Kidney (tissue), 13 donors: ENCODE measurements at regions not wholly inside any gene's neighbourhood (a gene's known extent, or its start where the extent isn't known, plus 50 kb on each side); places are given as distances from the start of the nearest gene placed in this dataset.

ENCODE experiments used
- DNase-seq, 5 donors: peaks; one replicate each; pipeline ENCODE4 v3.0.0-alpha.2; 2013 to 2020
- FAIRE-seq: peaks from 2 replicates; lab custom pipeline; 2012; peaks lifted over from hg19 to GRCh38; lab: Jason Lieb, UNC
- H3K27ac ChIP-seq, 2 donors: one replicate each; pipeline ENCODE4 v1.7.0; 2013; ENCODE audit warnings: low read depth in 2 of 2, low read length in 2 of 2, inconsistent platforms in 1 of 2
- H3K27me3 ChIP-seq: one replicate; pipeline ENCODE4 v1.7.1; 2013; ENCODE audit warnings: low read length, inconsistent platforms; ENCODE audit not compliant: control insufficient read depth, insufficient read depth
- H3K36me3 ChIP-seq, 3 donors: one replicate each; pipeline versions ENCODE4 v1.7.0 to v1.7.1; 2013; ENCODE audit warnings: low read length in 3 of 3, control low read depth in 1 of 3, inconsistent platforms in 1 of 3; ENCODE audit not compliant: insufficient read depth in 3 of 3, control insufficient read depth in 2 of 3
- H3K4me1 ChIP-seq, 3 donors: one replicate each; pipeline versions ENCODE4 v1.7.0 to v1.7.1; 2013; ENCODE audit warnings: low read length in 3 of 3, inconsistent platforms in 1 of 3, low read depth in 1 of 3; ENCODE audit not compliant: control insufficient read depth in 2 of 3, insufficient read depth in 2 of 3
- H3K4me3 ChIP-seq, 3 donors: one replicate each; pipeline versions ENCODE4 v1.7.0 to v1.8.1; 2013; ENCODE audit warnings: low read length in 3 of 3, control low read depth in 1 of 3, inconsistent platforms in 1 of 3
- H3K9ac ChIP-seq, 3 donors: one replicate each; pipeline versions ENCODE4 v1.7.0 to v1.7.1; 2013; ENCODE audit warnings: low read length in 3 of 3, control low read depth in 1 of 3, inconsistent platforms in 1 of 3
- H3K9me3 ChIP-seq, 3 donors: one replicate each; pipeline versions ENCODE4 v1.7.0 to v1.7.1; 2013; ENCODE audit warnings: low read length in 3 of 3, control low read depth in 1 of 3, inconsistent platforms in 1 of 3; ENCODE audit not compliant: control insufficient read depth in 2 of 3, insufficient read depth in 1 of 3
- intact Hi-C: fragments of 100-400 bp; cut with DNase I; formaldehyde crosslinking; loops from one replicate; pipeline ENCODE4 v1.11.1; 2022
- TF ChIP-seq, protein P1 (sequence below): IDR thresholded peaks from 3 replicates; pipeline ENCODE4 v1.5.1; 2012; ENCODE audit warnings: mild to moderate bottlenecking, moderate library complexity, borderline replicate concordance; ENCODE audit not compliant: insufficient read depth; ENCODE audit errors: extremely low read depth
- donor health status: control.
- donor health status: control.
- donor health status: control.
- donor health status: control.
- donor health status: control.
- donor health status: DM: yes; HTN: yes; CAD: no.
- donor health status: Normal renal cell carcinoma (clear cell type).

DNA sequence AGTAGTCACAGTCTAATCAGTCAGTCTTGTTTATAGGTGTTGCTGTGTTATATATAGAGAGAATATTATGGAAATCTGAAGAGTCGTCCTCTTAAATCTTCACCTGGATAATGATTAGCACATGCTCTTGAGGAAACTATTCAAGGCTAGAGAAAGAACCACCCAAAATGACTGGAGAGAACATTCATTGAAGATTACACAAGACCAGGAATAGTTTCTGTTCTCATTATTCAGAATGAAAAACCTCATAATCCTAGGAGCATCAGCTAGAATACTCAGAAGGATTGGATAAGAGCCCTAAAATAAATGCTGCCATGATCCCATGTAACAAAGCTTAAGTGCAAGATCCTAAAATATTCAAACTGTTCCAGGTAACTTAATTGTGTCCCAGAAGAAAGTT lies 278.2 kb upstream of the PREP start:
- Histone ChIP-seq H3K27me3 (no peaks in the 10 kb centered on the region), H3K4me1 (no peaks in the 10 kb centered on the region), H3K9ac (no peak overlapping the region), H3K36me3 (no peaks in the 10 kb centered on the region), H3K4me3 (no peak overlapping the region), H3K9me3 (peaks cover 0 to 3% (median 0%) of the 10 kb centered on the region in 3 donors), H3K27ac (no peak overlapping the region)
- TF ChIP-seq, protein P1, sequence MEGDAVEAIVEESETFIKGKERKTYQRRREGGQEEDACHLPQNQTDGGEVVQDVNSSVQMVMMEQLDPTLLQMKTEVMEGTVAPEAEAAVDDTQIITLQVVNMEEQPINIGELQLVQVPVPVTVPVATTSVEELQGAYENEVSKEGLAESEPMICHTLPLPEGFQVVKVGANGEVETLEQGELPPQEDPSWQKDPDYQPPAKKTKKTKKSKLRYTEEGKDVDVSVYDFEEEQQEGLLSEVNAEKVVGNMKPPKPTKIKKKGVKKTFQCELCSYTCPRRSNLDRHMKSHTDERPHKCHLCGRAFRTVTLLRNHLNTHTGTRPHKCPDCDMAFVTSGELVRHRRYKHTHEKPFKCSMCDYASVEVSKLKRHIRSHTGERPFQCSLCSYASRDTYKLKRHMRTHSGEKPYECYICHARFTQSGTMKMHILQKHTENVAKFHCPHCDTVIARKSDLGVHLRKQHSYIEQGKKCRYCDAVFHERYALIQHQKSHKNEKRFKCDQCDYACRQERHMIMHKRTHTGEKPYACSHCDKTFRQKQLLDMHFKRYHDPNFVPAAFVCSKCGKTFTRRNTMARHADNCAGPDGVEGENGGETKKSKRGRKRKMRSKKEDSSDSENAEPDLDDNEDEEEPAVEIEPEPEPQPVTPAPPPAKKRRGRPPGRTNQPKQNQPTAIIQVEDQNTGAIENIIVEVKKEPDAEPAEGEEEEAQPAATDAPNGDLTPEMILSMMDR: no peak
- intact Hi-C loops: no loop called here
- FAIRE-seq (no peak), DNase-seq (no peak)

DNA sequence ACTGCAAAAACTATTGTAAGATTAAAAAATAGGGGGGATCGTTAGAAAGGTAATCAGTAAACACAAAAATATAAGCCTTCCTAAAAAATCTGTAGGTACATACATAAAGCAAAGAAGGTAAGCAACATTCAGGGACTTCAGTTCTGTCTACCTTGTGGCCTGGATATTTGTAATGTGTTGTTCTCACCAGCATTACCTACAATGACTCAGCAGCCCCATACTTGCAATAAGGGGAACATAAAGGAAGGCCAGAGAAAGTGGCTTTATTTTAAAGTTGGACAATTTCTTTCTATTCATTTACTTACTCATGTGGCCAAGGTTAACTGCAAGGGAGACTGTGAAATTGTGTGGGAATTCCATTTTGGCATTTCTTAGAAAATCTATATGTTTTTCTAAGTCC lies 277.2 kb upstream of the PREP start:
- H3K9me3 ChIP-seq: no peaks in the 10 kb centered on the region
- FAIRE-seq: no peak
- H3K27me3 ChIP-seq: no peaks in the 10 kb centered on the region
- H3K4me1 ChIP-seq: no peaks in the 10 kb centered on the region
- H3K36me3 ChIP-seq: no peaks in the 10 kb centered on the region
- intact Hi-C loops: no loop called here
- H3K4me3 ChIP-seq: no peak overlapping the region
- TF ChIP-seq, protein P1: no peak
- no peak overlapping the region for H3K9ac ChIP-seq
- no peak overlapping the region for H3K27ac ChIP-seq
- DNase-seq: no peak

DNA sequence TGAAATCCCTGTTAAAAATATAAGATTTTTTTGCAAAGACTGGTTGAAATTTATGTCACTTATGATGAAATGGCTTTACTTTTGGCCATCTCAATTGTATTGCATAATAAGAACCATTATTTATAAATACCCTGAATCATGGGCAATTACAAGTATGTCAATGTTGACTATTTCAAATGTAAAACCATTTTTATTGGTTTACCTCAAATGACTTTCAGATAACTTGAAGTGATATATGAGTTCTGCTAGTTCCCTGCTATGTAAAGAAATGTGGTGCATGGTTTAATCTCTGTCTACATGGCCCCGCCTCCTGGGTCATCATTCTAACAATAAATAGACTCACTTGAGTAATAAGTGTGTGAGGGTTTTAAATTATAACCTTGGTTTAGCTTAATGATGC lies 275.6 kb upstream of the PREP start:
- Histone ChIP-seq H3K9ac (no peak overlapping the region), H3K36me3 (no peaks in the 10 kb centered on the region)

More for the DNA sequence above, 275.6 kb upstream of the PREP start:
- intact Hi-C loops: no loop called here
- H3K27ac ChIP-seq: no peak overlapping the region
- no peaks in the 10 kb centered on the region for H3K27me3 ChIP-seq
- TF ChIP-seq, protein P1: no peak
- H3K4me3 ChIP-seq: no peak overlapping the region
- FAIRE-seq: no peak
- H3K4me1 ChIP-seq: no peaks in the 10 kb centered on the region
- no peak for DNase-seq
- H3K9me3 ChIP-seq: no peaks in the 10 kb centered on the region
